K562 (cell line): ENCODE measurements at regions not wholly inside any gene's neighbourhood (a gene's known extent, or its start where the extent isn't known, plus 50 kb on each side); places are given as distances from the start of the nearest gene placed in this dataset.

Experiments
- CTCF ChIP-seq, 3 experiments: IDR thresholded peaks in 2 of 3; conservative IDR thresholded peaks in 1 of 3; 2 replicates each; pipeline ENCODE4 v1.5.1; 2011 to 2012; ENCODE audit warnings: low read length in 3 of 3, mild to moderate bottlenecking in 3 of 3, control low read depth in 2 of 3, improper control_type of control experiment in 1 of 3, inconsistent platforms in 1 of 3, low read depth in 1 of 3, mixed read lengths in 1 of 3, moderate library complexity in 1 of 3; ENCODE audit not compliant: insufficient read depth in 2 of 3
- E2F5 ChIP-seq: sonication (generic); formaldehyde crosslinking; IDR thresholded peaks from 2 replicates; pipeline ENCODE4 v1.8.0; 2022; ENCODE audit warnings: mild to moderate bottlenecking, missing genetic modification reagents
- GTF2F1 ChIP-seq: IDR thresholded peaks from 2 replicates; pipeline ENCODE4 v1.6.1; 2011; ENCODE audit warnings: low read depth, low read length, improper control_type of control experiment
- IRF2 ChIP-seq: sonication (generic); formaldehyde crosslinking; IDR thresholded peaks from 2 replicates; pipeline ENCODE4 v1.8.1; 2022; ENCODE audit warnings: mild to moderate bottlenecking, missing genetic modification reagents
- KDM5B ChIP-seq: fragments of 200-600 bp; sonication (generic); IDR thresholded peaks from 2 replicates; pipeline ENCODE4 v1.6.1; 2012; ENCODE audit warnings: low read depth, mild to moderate bottlenecking, moderate library complexity, low read length, control low read depth, inconsistent platforms; ENCODE audit not compliant: insufficient replicate concordance
- NRF1 ChIP-seq, 2 experiments: fragments of 450-650 bp; IDR thresholded peaks in 1 of 2; conservative IDR thresholded peaks in 1 of 2; 2 replicates each; pipeline ENCODE4 v1.6.1; 2014; ENCODE audit warnings: mild to moderate bottlenecking in 2 of 2
- RBM15 ChIP-seq: fragments of 200-400 bp; formaldehyde crosslinking; IDR thresholded peaks from 2 replicates; pipeline ENCODE4 v1.6.1; 2018; ENCODE audit warnings: mild to moderate bottlenecking, low read length, moderate library complexity; ENCODE audit not compliant: insufficient read depth
- ZNF224 ChIP-seq: sonication (generic); formaldehyde crosslinking; IDR thresholded peaks from 2 replicates; pipeline ENCODE4 v1.8.0; 2022; ENCODE audit warnings: mild to moderate bottlenecking, missing genetic modification reagents

- TF ChIP-seq KDM5B (no peak), E2F5 (no peak), IRF2 (CRISPR knock-in tag) (no peak), NRF1 (conservative IDR thresholded peaks at IDR 0.05 in 1 of 2, IDR thresholded peaks at IDR 0.05 in 1 of 2) (no peak), ZNF224 (no peak), GTF2F1 (no peak), CTCF (IDR thresholded peaks at IDR 0.05 in 2 of 3, conservative IDR thresholded peaks at IDR 0.05 in 1 of 3; ENCODE audit: insufficient read depth in 2 of 3, low read depth in 1 of 3, low read length in 3 of 3) (no peak), RBM15 (no peak)
Measured at GRCh38 chr14:86179980-86180379, 650.0 kb downstream of the FLRT2 start.
